Retinal pigment epithelial cell (primary cell): ENCODE measurements at regions not wholly inside any gene's neighbourhood (a gene's known extent, or its start where the extent isn't known, plus 50 kb on each side); places are given as distances from the start of the nearest gene placed in this dataset.

Experiments
- DNase-seq: peaks from one replicate; pipeline ENCODE4 v3.0.0-alpha.2; 2010; ENCODE audit warnings: low read depth
- H3K4me3 ChIP-seq: 2 replicates; pipeline ENCODE4 v1.5.1; 2011; ENCODE audit warnings: mild to moderate bottlenecking, low read length, control low read depth, moderate library complexity
- CTCF ChIP-seq: conservative IDR thresholded peaks from 2 replicates; pipeline ENCODE4 v1.5.1; 2011; ENCODE audit warnings: low read depth, low read length, control low read depth, inconsistent platforms

- no peak for TF ChIP-seq CTCF
- no peak for DNase-seq
- H3K4me3 ChIP-seq: no peak overlapping the region
Observed at GRCh38 chr10:118840071-118840775, 85.5 kb upstream of the CACUL1 start.

- no peak overlapping the region for H3K4me3 ChIP-seq
- DNase-seq: no peak
- TF ChIP-seq CTCF: no peak
Observed at GRCh38 chr10:118840776-118841468, 86.2 kb upstream of the CACUL1 start.

DNA sequence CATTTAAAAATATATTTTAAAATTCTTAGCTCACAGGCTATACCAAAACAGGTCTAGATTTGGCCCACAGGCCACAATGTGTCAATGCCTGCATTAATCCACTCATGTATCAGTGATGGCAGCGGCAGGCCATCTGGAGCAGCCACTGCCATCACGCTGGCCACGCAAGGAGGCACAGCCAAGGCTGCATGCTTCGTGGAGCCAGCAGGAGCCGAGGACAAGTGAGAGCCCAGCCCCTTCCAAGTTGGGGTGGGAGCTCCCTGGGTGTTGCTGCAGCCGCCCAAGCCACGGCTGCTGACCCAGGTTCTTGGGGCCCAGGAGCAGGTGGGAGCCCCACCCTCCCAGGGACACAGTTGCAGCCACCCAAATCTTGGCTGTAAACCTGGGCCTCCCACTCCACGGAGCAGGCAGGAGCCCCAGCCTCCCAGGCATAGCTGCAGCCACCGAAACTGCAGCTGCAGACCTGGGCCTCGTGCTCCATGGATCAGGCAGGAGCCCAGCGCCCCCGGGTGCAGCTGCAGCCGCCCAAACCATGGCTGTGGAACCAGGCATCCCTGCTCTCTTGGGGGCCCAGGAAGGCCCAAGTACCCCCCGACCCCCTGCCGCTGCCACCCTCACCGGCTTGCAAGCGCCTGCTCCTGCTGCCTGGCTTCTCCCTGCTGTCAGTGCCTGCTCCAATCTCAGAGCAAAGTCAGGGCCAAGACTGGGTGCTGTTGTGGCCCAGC lies 87.3 kb upstream of the CACUL1 start:
- TF ChIP-seq CTCF: no peak
- H3K4me3 ChIP-seq: no peak overlapping the region
- DNase-seq: no peak

- no peak for TF ChIP-seq CTCF
- DNase-seq: no peak
- no peak overlapping the region for H3K4me3 ChIP-seq
Observed at GRCh38 chr10:118842843-118843624, 88.3 kb upstream of the CACUL1 start.

- TF ChIP-seq CTCF: no peak
- H3K4me3 ChIP-seq: no peak overlapping the region
- DNase-seq: no peak
Observed at GRCh38 chr10:118843647-118844265, 89.0 kb upstream of the CACUL1 start.

DNA sequence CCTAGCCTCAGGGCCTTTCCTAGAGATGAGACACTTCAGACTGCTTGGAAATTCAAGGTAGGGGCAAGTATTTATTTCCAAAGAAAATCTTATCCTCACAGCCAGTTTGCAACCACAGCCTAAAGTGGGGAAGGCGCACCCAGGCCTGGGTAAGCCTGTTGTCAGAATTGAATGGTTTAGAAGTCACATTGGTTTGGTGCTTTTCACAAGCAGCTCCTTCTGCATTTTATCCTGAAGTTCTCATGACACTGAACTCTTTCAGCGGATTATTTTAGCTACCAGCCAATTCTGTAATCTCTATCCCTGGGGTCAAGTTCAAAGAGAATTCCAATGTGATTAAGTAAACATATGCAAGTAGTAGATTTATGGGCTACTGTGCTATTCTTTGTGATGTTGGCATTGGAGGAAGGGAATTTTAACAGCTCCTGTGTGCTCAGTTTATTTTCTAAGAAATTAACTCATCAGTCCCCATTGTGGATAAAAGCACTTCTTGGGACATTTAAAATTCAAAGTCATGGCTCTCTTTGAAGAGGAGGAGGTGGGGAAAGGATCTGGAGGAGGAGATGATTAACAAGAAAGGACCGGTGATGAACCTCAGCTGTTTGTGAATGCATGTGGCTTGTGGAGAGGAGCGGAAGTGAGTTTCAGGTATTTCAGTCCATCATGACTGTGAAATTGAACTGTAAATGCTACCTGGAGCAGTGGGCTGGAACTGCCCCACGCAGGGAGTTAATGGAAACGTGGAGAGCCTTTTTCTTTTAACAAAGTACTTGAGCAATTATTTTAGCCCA lies 90.2 kb upstream of the CACUL1 start:
- H3K4me3 ChIP-seq: no peak overlapping the region
- DNase-seq: peak; percentile 96
- no peak for TF ChIP-seq CTCF
